Breast epithelium (tissue), 4 donors: ENCODE measurements at regions not wholly inside any gene's neighbourhood (a gene's known extent, or its start where the extent isn't known, plus 50 kb on each side); places are given as distances from the start of the nearest gene placed in this dataset.

Experiments used
- DNase-seq, 2 donors: peaks; one replicate each; pipeline ENCODE4 v3.0.0-alpha.2; 2019; ENCODE audit warnings: low spot score in 2 of 2
- H3K27ac ChIP-seq, 2 donors: fragments of 200-600 bp; sonication (generic) in 1 of 2; one replicate each; pipeline ENCODE4 v1.5.1; 2016 to 2019; ENCODE audit warnings: mild to moderate bottlenecking in 1 of 2
- H3K27me3 ChIP-seq, 2 donors: fragments of 200-600 bp; sonication (generic) in 1 of 2; one replicate each; pipeline versions ENCODE4 v1.5.1 to v1.6.0; 2017 to 2019; ENCODE audit warnings: control low read depth in 1 of 2, mild to moderate bottlenecking in 1 of 2
- H3K36me3 ChIP-seq: fragments of 200-600 bp; one replicate; pipeline ENCODE4 v1.5.1; 2019
- H3K4me1 ChIP-seq, 2 donors: fragments of 200-600 bp; sonication (generic); one replicate each; pipeline ENCODE4 v1.5.1; 2016 to 2019; ENCODE audit warnings: control low read depth in 1 of 2
- H3K4me3 ChIP-seq, 3 donors: fragments of 200-600 bp; sonication (generic); 1 replicate in 2 of 3; 2 replicates in 1 of 3; pipeline ENCODE4 v1.5.1; 2016 to 2019; ENCODE audit warnings: mild to moderate bottlenecking in 3 of 3, moderate library complexity in 2 of 3
- H3K9me3 ChIP-seq, 2 donors: fragments of 200-600 bp; sonication (generic) in 1 of 2; one replicate each; pipeline ENCODE4 v1.5.1; 2016 to 2019; ENCODE audit warnings: control low read depth in 1 of 2
- POLR2A ChIP-seq: fragments of 450-650 bp; IDR thresholded peaks from one replicate; pipeline ENCODE4 v1.6.1; 2016; ENCODE audit warnings: antibody characterized with exemption, mild to moderate bottlenecking, moderate library complexity
- POLR2AphosphoS5 ChIP-seq, 3 donors: sonication (generic); formaldehyde crosslinking; IDR thresholded peaks; one replicate each; pipeline ENCODE4 v1.6.1; 2017; ENCODE audit warnings: antibody characterized with exemption in 3 of 3
- intact Hi-C: fragments of 100-400 bp; cut with DNase I; formaldehyde crosslinking; loops from one replicate; pipeline ENCODE4 v1.15.1; 2023; ENCODE audit warnings: low total_unique reads
- TF ChIP-seq, protein P1 (sequence below), 3 donors: fragments of 450-650 bp; IDR thresholded peaks; one replicate each; pipeline ENCODE4 v1.5.1; 2016 to 2017; ENCODE audit warnings: antibody characterized with exemption in 3 of 3, mild to moderate bottlenecking in 3 of 3, moderate library complexity in 3 of 3

DNA sequence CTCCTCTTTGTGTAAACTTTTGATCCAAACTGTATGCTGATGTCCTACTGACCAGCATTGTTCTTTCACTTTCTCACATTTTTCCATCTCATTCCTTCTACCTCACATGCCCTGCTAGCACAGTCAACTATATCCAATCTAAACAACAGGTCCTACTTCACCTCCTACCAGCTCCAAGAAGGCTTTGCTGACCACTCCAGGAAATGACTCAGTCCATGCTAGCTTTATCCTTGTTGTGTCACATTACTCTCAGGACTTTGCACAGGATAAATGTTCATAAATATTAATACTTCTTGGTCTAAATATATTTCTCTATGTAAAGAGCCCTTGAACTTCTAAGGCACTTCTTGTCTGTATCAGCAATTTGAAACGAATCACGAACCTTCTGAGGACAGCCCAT, 64.9 kb upstream of the PCED1B start:
- TF ChIP-seq, protein P1, sequence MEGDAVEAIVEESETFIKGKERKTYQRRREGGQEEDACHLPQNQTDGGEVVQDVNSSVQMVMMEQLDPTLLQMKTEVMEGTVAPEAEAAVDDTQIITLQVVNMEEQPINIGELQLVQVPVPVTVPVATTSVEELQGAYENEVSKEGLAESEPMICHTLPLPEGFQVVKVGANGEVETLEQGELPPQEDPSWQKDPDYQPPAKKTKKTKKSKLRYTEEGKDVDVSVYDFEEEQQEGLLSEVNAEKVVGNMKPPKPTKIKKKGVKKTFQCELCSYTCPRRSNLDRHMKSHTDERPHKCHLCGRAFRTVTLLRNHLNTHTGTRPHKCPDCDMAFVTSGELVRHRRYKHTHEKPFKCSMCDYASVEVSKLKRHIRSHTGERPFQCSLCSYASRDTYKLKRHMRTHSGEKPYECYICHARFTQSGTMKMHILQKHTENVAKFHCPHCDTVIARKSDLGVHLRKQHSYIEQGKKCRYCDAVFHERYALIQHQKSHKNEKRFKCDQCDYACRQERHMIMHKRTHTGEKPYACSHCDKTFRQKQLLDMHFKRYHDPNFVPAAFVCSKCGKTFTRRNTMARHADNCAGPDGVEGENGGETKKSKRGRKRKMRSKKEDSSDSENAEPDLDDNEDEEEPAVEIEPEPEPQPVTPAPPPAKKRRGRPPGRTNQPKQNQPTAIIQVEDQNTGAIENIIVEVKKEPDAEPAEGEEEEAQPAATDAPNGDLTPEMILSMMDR (IDR thresholded peaks at IDR 0.05): no peak
- no peak for TF ChIP-seq POLR2AphosphoS5 (IDR thresholded peaks at IDR 0.05)
- TF ChIP-seq POLR2A: no peak
- no peak overlapping the region for H3K27ac ChIP-seq
- H3K36me3 ChIP-seq: no peaks in the 10 kb centered on the region
- no peak for DNase-seq
- no peaks in the 10 kb centered on the region for H3K27me3 ChIP-seq
- no peaks in the 10 kb centered on the region for H3K4me1 ChIP-seq
- no peaks in the 10 kb centered on the region for H3K9me3 ChIP-seq
- no peak overlapping the region for H3K4me3 ChIP-seq
- intact Hi-C loops: no loop called here

GRCh38 chr12:47015381-47015780, 64.0 kb upstream of the PCED1B start:
- Histone ChIP-seq H3K4me3 (no peak overlapping the region), H3K4me1 (no peaks in the 10 kb centered on the region), H3K27me3 (no peaks in the 10 kb centered on the region), H3K36me3 (no peaks in the 10 kb centered on the region), H3K9me3 (no peaks in the 10 kb centered on the region), H3K27ac (no peak overlapping the region)
- intact Hi-C loops: no loop called here
- TF ChIP-seq POLR2AphosphoS5 (IDR thresholded peaks at IDR 0.05) (no peak), POLR2A (no peak)
- TF ChIP-seq, protein P1 (IDR thresholded peaks at IDR 0.05): no peak
- DNase-seq: no peak

DNA sequence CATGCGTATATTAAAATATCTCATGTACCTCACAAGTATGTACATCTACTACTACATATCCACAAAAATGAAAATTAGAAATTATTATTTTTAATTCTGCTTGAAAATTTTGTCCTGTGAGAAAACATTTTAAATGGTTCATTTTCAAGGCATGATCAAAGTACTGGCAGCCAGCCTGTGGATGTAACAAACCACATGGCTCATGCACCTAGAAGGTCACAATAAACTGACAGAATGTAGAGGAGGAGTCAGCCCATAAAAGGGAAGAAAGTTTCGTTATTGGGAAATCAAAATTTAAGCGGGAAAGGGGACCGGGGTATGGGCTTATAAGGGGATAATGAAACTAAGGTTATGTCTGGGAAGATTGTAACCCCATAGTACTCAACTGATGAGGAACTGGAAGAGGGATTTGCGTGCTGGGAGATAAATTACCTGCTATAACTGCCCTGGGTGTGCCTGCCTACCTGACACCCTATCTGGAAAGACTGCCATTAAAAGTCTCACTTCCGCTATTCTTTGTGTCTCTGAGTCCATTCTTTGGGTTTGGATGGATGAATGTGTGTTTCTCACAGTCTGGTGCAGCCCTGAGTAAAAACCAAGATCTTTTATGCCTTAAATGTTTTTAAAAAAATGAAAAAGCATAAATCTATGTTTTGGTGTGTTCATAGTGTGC, 62.2 kb upstream of the PCED1B start:
- no peaks in the 10 kb centered on the region for H3K36me3 ChIP-seq
- H3K27me3 ChIP-seq: no peaks in the 10 kb centered on the region
- H3K27ac ChIP-seq: no peak overlapping the region
- intact Hi-C loops: no loop called here
- no peak for TF ChIP-seq POLR2A
- no peak for TF ChIP-seq POLR2AphosphoS5 (IDR thresholded peaks at IDR 0.05)
- TF ChIP-seq, protein P1 (IDR thresholded peaks at IDR 0.05): no peak
- H3K4me3 ChIP-seq: no peak overlapping the region
- DNase-seq: no peak
- no peaks in the 10 kb centered on the region for H3K9me3 ChIP-seq
- no peaks in the 10 kb centered on the region for H3K4me1 ChIP-seq

DNA sequence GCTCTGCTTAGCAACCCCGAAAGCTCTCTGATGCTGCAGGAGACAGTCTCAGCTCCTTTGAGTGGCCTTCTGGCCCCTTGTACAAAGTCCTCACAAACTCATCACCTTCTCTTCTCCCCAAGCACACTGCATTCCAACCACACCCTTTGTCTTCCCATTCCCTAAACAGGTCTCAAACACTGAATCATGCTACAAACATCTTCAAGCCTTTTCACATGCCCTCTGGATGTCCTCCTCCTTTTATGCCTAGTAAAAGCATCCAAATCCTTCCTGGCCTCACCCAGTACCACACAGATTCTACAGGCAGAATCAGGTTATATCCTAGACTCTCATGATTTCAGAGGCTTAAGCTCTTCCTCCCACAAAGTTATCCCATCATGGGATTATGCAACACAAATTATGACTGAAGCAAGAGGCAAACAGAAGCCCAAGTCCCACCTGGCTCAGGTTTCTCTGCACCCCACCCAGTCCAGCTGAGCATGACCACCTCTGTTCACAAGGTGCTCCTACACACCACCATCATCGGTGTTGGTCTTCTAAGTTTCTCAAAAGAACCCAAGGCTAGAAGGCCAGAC, 61.4 kb upstream of the PCED1B start:
- Histone ChIP-seq H3K4me1 (no peaks in the 10 kb centered on the region), H3K9me3 (no peaks in the 10 kb centered on the region), H3K36me3 (no peaks in the 10 kb centered on the region), H3K27ac (no peak overlapping the region), H3K27me3 (no peaks in the 10 kb centered on the region), H3K4me3 (no peak overlapping the region)
- intact Hi-C loops: no loop called here
- no peak for DNase-seq
- TF ChIP-seq POLR2AphosphoS5 (IDR thresholded peaks at IDR 0.05): no peak
- TF ChIP-seq POLR2A: no peak
- TF ChIP-seq, protein P1 (IDR thresholded peaks at IDR 0.05): no peak

GRCh38 chr12:47020211-47020821, 59.1 kb upstream of the PCED1B start:
- Histone ChIP-seq H3K36me3 (no peaks in the 10 kb centered on the region), H3K9me3 (no peaks in the 10 kb centered on the region), H3K4me1 (no peaks in the 10 kb centered on the region), H3K4me3 (no peak overlapping the region), H3K27ac (no peak overlapping the region), H3K27me3 (no peaks in the 10 kb centered on the region)
- no peak for TF ChIP-seq POLR2A
- no peak for TF ChIP-seq POLR2AphosphoS5 (IDR thresholded peaks at IDR 0.05)
- TF ChIP-seq, protein P1 (IDR thresholded peaks at IDR 0.05): no peak
- no peak for DNase-seq
- intact Hi-C loops: no loop called here
